Retina (tissue), 1 donor: ENCODE measurements at regions not wholly inside any gene's neighbourhood (a gene's known extent, or its start where the extent isn't known, plus 50 kb on each side); places are given as distances from the start of the nearest gene placed in this dataset.
"Not testable (repeated sequence)": the region's sequence is repeated elsewhere in the genome, so short reads cannot be mapped to it uniquely, and the experiment has no call there.

Experiments used
- DNase-seq: peaks from one replicate; pipeline ENCODE4 v3.0.0-alpha.2; 2016

DNA sequence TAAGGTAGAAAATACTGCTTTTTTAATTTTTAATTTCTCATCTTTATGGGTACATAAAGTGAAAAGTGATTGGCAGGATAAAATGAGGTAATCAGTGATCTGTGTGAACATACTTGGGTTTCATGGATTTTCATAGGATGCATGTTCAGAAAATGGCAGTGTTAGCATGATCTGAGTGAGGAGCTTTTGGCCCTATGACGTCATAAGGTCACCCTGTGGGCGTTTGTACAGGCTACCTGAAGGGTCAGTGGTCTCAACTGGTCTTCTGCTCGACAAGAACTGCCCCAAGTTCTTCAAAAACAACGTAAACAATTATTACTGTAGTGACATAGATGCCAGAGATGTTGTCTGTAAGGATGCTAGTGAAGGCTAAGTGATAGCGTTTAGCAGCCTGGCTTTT is 124.5 kb upstream of the OSTN start:
- DNase-seq = no peak

DNA sequence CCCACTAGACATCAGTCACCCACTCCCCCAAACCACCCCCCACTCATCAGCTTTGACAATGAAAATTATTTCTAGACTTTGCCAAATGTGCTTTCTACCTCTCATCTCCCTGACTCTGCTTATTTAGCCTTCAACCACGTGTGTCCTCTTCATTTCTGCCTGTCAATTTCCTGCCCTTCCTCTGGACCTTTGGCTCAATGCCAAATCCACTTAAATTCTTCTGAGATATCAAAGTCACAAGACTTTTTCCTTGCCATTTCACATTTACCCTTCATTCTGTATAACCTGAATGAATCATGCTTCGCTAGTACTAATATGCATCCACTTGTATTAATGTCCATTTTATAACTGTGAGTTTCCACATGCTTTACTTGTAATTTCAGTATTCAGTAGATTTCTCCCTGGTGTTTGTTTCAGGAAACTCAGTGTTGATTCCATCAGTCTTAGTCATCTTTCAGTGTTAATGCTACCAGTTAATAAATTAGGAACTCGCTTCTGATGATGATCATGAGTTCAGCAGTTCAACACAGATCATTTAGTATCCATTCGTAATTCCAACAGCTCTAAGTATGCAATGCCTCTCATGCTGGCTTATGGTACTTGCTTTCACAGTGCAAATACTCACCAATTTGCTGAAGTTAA is 128.2 kb upstream of the OSTN start:
- DNase-seq = no peak

DNA sequence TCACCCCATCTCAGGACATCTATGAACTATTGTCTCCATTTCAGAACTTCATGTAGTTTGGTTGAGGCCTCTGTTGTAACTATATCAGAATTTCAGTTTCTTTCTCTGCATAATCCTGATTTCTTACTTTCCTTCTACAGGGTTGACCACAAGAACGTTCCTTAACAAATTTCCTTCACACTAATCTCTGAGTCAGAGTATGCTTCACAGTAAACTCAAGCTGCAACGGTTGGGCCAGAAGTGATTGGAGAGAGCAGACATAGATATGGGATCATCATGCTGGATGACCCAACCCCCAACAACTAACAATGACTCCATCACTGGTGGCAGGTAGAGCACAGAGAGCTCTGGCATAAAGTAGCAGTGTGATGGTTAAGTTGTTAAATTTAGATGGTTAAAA is 128.8 kb upstream of the OSTN start:
- no peak for DNase-seq

DNA sequence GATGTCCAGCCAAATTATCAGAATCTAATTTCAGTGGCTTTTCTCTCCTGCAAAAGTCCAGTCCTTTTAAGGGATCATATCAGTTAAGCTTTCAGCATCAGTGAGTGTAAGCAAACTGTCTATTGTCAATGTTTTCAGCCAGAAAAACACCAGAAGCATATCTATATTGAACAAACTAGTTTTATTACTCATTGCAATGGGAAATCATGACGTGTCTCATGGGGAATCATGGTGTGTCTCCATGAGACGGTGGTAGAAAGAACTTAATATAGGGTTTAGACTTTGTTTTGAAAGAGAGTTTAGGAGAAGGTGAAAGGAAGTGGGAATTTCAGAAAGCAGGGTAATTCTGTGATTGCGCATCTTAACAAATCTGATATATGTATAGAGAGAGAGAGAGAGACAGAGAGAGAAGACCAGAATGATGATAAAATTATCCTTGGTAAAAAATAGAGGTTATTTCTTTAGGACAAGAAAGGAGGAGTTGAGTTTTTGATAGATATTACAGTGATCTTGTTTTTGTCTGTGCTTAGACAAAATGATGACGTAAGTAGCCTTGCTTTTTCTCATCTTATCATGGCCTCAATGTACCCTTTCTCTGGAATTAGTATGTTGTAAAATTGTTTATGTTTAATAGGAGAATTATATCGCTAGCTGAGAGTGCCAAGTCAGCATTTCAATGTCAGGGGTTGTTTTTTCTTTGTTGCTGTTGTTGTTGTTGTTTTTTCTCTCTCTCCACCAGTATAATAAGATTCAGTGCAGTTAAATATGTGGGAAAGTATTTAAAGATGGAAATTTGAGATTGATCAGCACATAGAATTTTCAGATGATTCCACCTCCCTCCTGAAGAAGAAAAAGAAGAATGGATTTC is 129.9 kb upstream of the OSTN start:
- no peak for DNase-seq

GRCh38 chr3:191066669-191067068 is 132.4 kb upstream of the OSTN start:
- DNase-seq = no peak

GRCh38 chr3:191065181-191065805 is 133.7 kb upstream of the OSTN start:
- DNase-seq = peak; percentile 9

DNA sequence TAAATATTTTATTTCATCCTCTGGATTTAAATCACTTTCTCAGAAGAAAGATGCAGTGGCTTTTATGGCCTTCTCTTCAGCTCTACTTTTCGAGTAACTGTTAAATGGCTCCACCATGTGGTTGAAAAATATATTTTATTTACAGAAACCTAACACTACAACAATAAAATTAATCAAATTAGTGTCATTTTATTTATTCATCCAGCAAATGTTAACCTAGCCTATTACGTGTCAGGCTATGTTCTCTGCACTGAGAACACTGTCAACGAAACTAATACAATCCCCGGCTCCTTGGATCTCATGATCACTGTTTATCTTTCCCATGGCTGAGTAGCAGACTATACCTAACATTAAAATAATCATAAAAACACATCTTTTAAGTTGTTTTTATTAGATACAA is 148.0 kb upstream of the OSTN start:
- DNase-seq = peak; percentile 38

- DNase-seq = no peak
Observed at GRCh38 chr3:191047930-191048329, 151.1 kb upstream of the OSTN start.

DNA sequence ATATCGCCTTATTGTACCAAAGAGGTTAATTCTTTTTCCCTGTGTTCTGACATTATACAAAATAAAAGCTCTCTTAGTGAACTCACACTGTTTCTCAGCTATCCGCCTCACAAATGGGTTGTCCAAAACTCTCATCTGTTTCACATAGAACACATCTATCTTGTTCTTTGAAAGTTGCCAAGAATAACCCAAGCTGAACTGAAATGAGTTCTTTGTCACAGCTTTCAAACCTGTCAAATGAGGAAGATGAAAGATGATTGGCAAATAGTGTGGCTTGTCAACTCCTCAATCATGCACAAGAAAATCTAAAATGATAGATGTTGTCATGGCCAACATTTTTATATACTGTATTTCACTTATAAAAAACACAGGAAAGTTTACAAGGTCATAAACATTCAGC is 168.1 kb upstream of the OSTN start:
- no peak for DNase-seq

- no peak for DNase-seq
Observed at GRCh38 chr3:191030491-191030890, 168.0 kb upstream of the GMNC start.

DNA sequence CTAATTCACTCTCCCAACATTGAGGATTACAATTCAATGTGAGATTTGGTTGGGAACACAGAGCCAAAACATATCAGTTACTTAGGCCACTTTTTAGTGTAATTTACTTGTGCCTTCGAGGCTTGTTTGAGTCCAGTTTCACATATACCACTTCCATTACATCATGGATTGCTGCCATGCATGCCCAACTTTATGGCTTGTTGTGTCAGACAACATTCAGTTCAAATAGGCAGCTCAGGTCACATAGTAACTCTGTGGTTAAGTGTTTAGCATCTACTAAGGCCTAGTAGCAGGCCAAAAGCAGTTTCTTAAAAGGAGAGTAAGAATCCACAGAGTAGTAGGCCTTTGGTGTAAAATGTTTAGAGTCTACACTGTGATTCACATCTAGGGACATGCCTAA is 164.3 kb upstream of the GMNC start:
- DNase-seq = no peak

DNA sequence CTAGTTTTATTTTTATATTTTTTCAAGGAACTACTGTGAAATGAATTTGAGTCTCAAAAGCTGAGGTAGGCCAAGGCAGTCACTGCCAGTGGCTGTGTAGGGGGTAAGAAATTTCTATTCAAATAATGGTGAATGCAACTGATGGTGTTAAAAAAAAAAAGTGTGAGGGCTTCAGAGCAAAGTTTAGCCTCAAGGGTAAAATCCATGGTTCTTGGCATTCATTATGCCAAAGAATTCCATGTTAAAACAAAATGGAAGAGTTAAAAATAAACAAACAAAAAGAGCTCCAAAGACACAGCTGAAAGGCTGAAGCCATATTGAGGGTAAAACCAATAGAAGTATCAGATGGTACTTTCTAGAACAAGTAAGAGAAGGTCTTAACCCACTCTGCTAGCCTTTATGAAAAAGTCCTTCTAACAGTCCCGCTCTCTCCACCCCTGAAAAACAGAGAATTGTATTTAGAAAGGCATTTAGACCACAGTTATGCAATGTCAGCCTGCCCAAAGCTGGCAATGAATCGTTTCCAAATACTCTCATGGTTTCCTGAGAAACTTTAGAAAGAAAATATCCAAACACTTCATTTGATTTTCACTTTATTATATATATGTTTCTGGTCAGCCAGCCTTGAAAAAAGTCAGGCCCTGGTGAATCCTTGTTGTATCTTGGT is 158.4 kb upstream of the GMNC start:
- DNase-seq = no peak

DNA sequence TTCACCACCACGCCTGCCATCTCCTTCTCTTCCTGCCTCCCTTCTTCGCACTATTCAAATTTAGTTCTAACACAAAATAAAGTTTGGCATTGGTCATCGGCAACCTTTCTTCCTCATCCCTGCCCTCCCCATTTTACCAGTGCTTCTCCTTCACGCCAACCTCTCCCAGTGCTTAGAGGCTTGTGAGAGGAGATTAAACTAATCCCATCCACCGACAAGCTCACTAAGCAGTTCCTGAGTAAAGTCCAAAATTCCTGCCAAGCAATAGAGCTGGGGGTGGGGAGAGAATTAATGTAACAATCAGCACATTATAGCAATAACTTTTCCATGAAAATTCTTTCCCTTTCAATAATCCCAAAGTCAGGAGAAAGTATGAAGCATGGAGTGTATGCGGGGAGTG is 157.4 kb upstream of the GMNC start:
- DNase-seq = no peak

DNA sequence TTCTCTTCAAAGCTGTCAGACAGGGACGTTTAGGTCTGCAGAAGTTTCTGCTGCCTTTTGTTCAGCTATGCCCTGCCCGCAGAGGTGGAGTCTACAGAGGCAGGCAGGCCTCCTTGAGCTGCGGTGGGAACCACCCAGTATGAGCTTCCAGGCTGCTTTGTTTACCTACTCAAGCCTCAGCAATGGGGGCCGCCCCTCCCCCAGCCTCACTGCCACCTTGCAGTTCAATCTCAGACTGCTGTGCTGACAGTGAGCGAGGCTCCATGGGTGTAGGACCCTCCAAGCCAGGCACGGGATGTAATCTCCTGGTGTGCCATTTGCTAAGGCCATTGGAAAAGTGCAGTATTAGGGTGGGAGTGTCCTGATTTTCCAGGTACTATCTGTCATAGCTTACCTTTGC is 153.5 kb upstream of the GMNC start:
- DNase-seq = not testable (repeated sequence)

DNA sequence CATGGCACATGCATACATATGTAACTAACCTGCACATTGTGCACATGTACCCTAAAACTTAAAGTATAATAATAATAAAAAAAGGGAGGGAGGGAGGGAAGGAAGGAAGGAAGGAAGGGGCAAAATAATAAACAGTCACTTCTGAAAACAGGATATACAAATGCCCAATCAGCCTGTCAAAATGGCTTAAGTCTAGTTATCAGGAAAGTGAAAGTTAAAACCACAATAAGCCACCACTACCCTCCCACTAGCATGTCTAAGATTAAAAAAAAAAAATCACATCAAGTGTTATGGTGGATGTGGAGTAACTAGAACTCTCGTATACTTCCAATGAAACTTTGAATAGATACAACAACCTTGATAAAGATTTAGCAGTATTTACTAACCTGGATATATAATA is 145.6 kb upstream of the GMNC start:
- no peak for DNase-seq

DNA sequence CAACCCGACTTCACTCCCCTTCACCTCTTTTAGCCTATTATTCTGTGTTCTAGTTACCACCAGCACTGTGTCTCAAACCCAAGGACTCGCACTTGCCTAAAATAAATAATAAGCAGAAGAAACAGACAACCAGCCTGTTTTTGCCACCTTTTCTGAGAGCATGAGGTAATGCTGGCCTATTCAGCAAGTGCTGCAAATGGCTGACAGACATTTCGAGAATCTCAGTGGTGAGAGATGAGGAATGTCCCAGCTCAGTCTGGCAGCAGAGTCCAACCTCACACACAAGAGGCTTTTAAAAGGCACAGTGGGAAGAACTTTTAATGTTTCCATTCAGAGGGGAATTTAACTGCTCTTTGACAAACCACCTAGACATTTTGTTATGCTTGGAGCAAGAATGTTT is 143.3 kb upstream of the GMNC start:
- DNase-seq = no peak

DNA sequence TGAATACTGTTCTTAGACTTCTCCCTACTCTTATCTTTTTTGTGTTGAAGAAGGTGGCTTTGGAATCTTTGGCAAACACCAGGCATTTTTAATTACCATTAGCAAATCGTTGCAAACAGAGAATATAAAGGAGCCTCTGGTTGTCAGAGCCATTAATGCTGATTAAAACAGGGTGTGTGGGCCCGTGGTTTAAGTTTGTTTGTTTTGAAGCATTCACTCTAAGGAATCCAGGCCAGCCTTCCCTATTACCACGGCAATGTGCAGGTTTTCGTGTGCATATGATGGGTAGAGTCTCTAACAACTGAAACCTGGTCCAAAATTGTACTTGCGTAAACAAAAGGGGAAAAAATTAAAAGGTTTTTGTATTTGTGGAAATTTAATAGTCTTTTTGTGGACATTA is 141.2 kb upstream of the GMNC start:
- no peak for DNase-seq

- DNase-seq = no peak
Observed at GRCh38 chr3:190996181-190996775, 133.8 kb upstream of the GMNC start.

- DNase-seq = no peak
Observed at GRCh38 chr3:190995156-190995555, 132.7 kb upstream of the GMNC start.

DNA sequence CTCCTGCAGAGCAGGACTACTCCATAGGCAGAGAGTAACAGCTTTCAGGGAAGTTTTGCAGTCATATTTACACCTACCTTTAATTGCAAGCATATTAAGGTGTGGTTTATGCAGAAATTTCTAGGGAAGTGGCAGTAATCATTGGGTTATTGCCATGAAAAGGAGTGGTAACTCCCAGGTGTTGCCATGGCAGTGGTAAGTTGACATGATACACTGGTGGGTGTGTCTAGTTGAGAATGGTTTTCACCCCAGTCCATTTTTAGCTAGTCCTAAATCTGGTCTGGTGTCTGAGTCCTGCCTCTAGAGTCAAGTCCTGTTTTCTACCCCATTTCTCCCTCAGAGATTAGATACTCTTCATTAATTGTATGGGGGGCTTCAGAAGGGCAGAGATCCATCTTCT is 128.4 kb upstream of the GMNC start:
- DNase-seq = no peak

DNA sequence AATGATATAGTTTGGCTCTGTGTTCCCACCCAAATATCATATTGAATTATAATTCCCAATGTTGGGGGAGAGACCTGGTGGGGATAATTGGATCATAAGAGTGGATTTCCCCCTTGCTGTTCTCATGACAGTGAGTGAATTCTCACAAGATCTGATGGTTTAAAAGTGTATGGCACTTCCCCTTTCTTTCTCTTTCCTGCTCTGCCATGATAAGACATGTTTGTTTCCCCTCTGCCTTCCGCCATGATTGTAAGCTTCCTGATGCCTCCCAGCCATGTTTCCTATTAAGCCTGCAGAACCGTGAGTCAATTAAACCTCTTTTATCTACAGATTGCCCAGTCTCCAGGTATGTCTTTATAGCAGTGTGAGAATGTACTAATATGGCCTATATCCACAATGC is 126.7 kb upstream of the GMNC start:
- DNase-seq = no peak

GRCh38 chr3:190988102-190988501 is 125.6 kb upstream of the GMNC start:
- DNase-seq = no peak
